Lower leg skin (tissue), 4 donors: ENCODE measurements at regions not wholly inside any gene's neighbourhood (a gene's known extent, or its start where the extent isn't known, plus 50 kb on each side); places are given as distances from the start of the nearest gene placed in this dataset.

Source experiments
- DNase-seq, 2 donors: peaks; one replicate each; pipeline ENCODE4 v3.0.0-alpha.2; 2019; ENCODE audit warnings: low spot score in 2 of 2
- H3K4me3 ChIP-seq: fragments of 200-600 bp; sonication (generic); 2 replicates; pipeline ENCODE4 v1.5.1; 2017; ENCODE audit warnings: mild to moderate bottlenecking, low read depth; ENCODE audit not compliant: poor library complexity, severe bottlenecking
- POLR2A ChIP-seq, 2 donors: fragments of 450-650 bp; IDR thresholded peaks; one replicate each; pipeline ENCODE4 v1.6.1; 2016 to 2017; ENCODE audit warnings: antibody characterized with exemption in 2 of 2, mild to moderate bottlenecking in 1 of 2, moderate library complexity in 1 of 2
- WGBS, 2 donors: methylation state at CpG; one replicate each; pipeline ENCODE4 v1.1.5; 2018; 5-methylcytosine and 5-hydroxymethylcytosine counted together
- intact Hi-C: fragments of 100-400 bp; cut with DNase I; formaldehyde crosslinking; loops from one replicate; pipeline ENCODE4 v1.15.0; 2023; ENCODE audit warnings: low total_unique reads
- TF ChIP-seq, protein P1 (sequence below), 3 donors: fragments of 450-650 bp; IDR thresholded peaks; one replicate each; pipeline ENCODE4 v1.5.1; 2016; ENCODE audit warnings: antibody characterized with exemption in 3 of 3, mild to moderate bottlenecking in 3 of 3, moderate library complexity in 2 of 3

DNA sequence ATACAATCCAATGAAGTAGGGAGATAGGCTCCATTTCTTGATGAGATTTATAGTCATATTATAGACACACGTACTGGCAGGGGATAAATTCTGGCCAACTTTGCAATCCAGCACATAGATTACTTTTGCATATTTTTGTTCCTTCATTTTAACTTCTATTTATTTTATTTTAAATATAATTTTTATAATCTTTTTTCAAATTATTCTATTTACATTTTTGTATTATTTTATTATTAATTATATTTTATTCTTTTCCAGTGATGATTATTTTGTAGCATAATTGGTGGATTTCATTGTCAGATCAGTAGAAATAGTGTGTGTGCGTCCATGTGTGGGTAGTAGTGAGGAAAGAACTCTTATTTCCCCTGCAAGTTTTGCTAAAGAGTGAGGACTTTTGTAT, 980.1 kb upstream of the TYRP1 start:
- H3K4me3 ChIP-seq: no peak overlapping the region
- no peak for DNase-seq
- intact Hi-C loops: no loop called here
- no peak for TF ChIP-seq POLR2A (IDR thresholded peaks at IDR 0.05)
- TF ChIP-seq, protein P1, sequence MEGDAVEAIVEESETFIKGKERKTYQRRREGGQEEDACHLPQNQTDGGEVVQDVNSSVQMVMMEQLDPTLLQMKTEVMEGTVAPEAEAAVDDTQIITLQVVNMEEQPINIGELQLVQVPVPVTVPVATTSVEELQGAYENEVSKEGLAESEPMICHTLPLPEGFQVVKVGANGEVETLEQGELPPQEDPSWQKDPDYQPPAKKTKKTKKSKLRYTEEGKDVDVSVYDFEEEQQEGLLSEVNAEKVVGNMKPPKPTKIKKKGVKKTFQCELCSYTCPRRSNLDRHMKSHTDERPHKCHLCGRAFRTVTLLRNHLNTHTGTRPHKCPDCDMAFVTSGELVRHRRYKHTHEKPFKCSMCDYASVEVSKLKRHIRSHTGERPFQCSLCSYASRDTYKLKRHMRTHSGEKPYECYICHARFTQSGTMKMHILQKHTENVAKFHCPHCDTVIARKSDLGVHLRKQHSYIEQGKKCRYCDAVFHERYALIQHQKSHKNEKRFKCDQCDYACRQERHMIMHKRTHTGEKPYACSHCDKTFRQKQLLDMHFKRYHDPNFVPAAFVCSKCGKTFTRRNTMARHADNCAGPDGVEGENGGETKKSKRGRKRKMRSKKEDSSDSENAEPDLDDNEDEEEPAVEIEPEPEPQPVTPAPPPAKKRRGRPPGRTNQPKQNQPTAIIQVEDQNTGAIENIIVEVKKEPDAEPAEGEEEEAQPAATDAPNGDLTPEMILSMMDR (IDR thresholded peaks at IDR 0.05): no peak
- 84 to 86% methylated on average over 2 of the region's 2 CpGs for WGBS, 2 donors

DNA sequence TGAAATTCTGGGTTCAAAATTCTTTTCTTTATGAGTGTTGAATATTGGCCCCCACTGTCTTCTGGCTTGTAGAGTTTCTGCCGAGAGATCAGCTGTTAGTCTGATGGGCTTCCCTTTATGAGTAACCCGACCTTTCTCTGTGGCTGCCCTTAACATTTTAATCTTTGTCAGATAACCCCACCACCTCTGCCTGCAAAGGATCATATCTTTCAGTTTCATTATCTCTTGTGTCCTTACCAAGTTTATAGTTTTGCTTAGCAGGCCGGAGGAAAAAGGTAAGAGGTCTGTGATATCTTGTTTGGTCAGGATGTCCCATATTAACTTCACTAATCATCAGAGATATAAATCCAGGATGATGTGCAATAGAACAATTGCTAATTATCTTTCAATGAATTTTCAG, 970.2 kb upstream of the TYRP1 start:
- 64 to 78% methylated on average over 3 of the region's 3 CpGs for WGBS, 2 donors
- TF ChIP-seq, protein P1 (IDR thresholded peaks at IDR 0.05): no peak
- TF ChIP-seq POLR2A (IDR thresholded peaks at IDR 0.05): no peak
- intact Hi-C loops: no loop called here
- no peak for DNase-seq
- H3K4me3 ChIP-seq: no peak overlapping the region

DNA sequence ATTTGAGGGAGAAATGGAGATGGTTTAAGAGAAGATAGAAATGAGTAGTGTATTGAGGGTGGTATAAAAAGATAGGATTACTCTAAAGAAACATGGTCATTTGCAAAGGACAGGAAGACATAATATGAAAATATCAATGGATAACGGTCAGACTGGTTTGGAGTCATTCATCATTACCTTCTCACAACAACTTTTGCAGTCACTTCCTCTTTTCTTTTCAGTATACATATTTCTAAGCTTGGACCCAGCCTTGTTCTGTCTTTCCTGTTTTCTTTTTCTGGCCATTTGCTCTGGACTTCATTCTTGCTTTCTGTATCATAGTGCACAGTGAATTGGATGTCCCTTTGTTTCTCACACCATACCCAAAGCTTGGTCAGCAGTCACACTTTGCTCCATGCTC, 966.5 kb upstream of the TYRP1 start:
- WGBS, 2 donors: 60 to 64% methylated on average over 1 of the region's 1 CpG
- intact Hi-C loops: no loop called here
- H3K4me3 ChIP-seq: no peak overlapping the region
- DNase-seq: no peak
- no peak for TF ChIP-seq POLR2A (IDR thresholded peaks at IDR 0.05)
- TF ChIP-seq, protein P1 (IDR thresholded peaks at IDR 0.05): no peak

DNA sequence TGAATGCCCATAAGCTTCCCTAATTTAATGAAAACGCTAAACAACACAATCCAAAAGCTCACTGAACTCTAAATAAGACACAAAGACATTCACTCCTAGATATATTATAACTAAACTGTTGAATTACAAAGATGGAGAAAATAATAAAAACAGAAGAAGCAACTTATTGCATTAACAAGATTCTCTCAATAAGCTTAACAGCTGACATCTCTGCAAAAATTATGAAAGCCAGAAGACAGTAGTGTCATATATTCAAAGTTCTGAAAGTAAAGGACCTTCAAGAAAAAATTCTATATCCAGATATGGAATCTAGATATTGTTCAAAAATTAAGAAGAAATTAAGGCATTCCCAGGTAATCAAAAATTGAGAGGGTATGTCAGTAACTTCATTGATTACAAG, 957.8 kb upstream of the TYRP1 start:
- no peak for DNase-seq
- intact Hi-C loops: no loop called here
- H3K4me3 ChIP-seq: no peak overlapping the region
- TF ChIP-seq POLR2A (IDR thresholded peaks at IDR 0.05): no peak
- TF ChIP-seq, protein P1 (IDR thresholded peaks at IDR 0.05): no peak
- WGBS, 2 donors: 77 to 83% methylated on average over 1 of the region's 1 CpG

DNA sequence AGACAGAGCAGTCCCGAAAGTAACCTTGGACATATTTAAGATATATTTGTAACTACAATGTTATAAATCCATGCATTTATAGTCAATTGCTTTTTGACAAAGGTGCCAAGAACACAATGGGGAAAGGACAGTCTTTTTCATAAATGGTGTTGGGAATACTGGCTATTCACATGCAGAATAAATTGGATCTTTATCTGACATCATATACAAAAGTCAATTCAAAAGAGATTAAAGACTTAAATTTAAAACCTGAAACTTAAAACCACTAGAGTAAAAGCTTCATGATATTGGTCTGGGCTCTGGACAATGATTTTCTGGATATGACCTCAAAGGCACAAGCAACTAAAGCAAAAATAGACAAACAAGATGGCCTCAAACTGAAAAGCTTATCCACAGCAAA, 950.7 kb upstream of the TYRP1 start:
- no peak overlapping the region for H3K4me3 ChIP-seq
- WGBS, 2 donors: 76 to 84% methylated on average over 1 of the region's 1 CpG
- intact Hi-C loops: no loop called here
- no peak for DNase-seq
- TF ChIP-seq, protein P1 (IDR thresholded peaks at IDR 0.05): no peak
- no peak for TF ChIP-seq POLR2A (IDR thresholded peaks at IDR 0.05)

DNA sequence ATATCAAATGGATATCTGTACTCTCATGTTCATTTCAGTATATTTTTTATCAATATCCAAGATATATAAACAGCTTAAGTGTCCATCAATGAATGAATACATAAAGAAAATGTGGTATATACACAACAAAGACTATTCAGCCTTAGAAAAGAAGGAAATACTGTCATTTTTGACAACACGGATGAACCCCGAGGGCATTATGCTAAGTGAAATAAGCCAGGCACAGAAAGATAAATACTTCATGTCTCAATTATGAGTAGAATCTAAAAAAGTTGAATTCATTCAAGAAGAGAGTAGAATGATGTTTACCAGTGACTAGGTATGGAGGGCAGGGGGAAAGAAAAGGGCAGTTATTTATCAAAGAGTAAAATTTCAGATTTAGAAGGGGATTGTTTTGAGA, 949.8 kb upstream of the TYRP1 start:
- 67 to 78% methylated on average over 2 of the region's 2 CpGs for WGBS, 2 donors
- TF ChIP-seq, protein P1 (IDR thresholded peaks at IDR 0.05): no peak
- no peak for DNase-seq
- H3K4me3 ChIP-seq: no peak overlapping the region
- intact Hi-C loops: no loop called here
